NCI-H2196 (cell line): ENCODE measurements at regions not wholly inside any gene's neighbourhood (a gene's known extent, or its start where the extent isn't known, plus 50 kb on each side); places are given as distances from the start of the nearest gene placed in this dataset.

Experiments
- DNase-seq: peaks from one replicate; lab custom pipeline; 2025; ENCODE audit not compliant: unreplicated experiment; lab: John Stamatoyannopoulos, UW

GRCh38 chr2:790634-791245 is 113.5 kb upstream of the TMEM18 start:
- no peak for DNase-seq

- DNase-seq = no peak
Measured at GRCh38 chr2:790081-790480, 112.9 kb upstream of the TMEM18 start.

- no peak for DNase-seq
Measured at GRCh38 chr2:789529-789928, 112.3 kb upstream of the TMEM18 start.

- no peak for DNase-seq
Measured at GRCh38 chr2:788227-789032, 111.2 kb upstream of the TMEM18 start.

- DNase-seq = no peak
Measured at GRCh38 chr2:784753-785152, 107.5 kb upstream of the TMEM18 start.

GRCh38 chr2:780581-780980 is 103.4 kb upstream of the TMEM18 start:
- DNase-seq = no peak

- DNase-seq = no peak
Measured at GRCh38 chr2:780002-780401, 102.8 kb upstream of the TMEM18 start.

- no peak for DNase-seq
Measured at GRCh38 chr2:778731-779350, 101.6 kb upstream of the TMEM18 start.

GRCh38 chr2:777546-777945 is 100.3 kb upstream of the TMEM18 start:
- DNase-seq = no peak

- no peak for DNase-seq
Measured at GRCh38 chr2:777051-777450, 99.8 kb upstream of the TMEM18 start.

- DNase-seq = no peak
Measured at GRCh38 chr2:776487-776886, 99.3 kb upstream of the TMEM18 start.

GRCh38 chr2:776038-776437 is 98.8 kb upstream of the TMEM18 start:
- DNase-seq = no peak

- DNase-seq = no peak
Measured at GRCh38 chr2:774436-774835, 97.2 kb upstream of the TMEM18 start.

- DNase-seq = no peak
Measured at GRCh38 chr2:773256-774160, 96.3 kb upstream of the TMEM18 start.

GRCh38 chr2:771538-771937 is 94.3 kb upstream of the TMEM18 start:
- no peak for DNase-seq

- no peak for DNase-seq
Measured at GRCh38 chr2:770776-771175, 93.6 kb upstream of the TMEM18 start.

- no peak for DNase-seq
Measured at GRCh38 chr2:769771-770170, 92.6 kb upstream of the TMEM18 start.

GRCh38 chr2:768451-768850 is 91.2 kb upstream of the TMEM18 start:
- DNase-seq = no peak

- no peak for DNase-seq
Measured at GRCh38 chr2:767944-768343, 90.7 kb upstream of the TMEM18 start.

- DNase-seq = no peak
Measured at GRCh38 chr2:767440-767839, 90.2 kb upstream of the TMEM18 start.

GRCh38 chr2:766255-766654 is 89.0 kb upstream of the TMEM18 start:
- no peak for DNase-seq
